ENCODE measurements at regions not wholly inside any gene's neighbourhood (a gene's known extent, or its start where the extent isn't known, plus 50 kb on each side); places are given as distances from the start of the nearest gene placed in this dataset.

GRCh38 chr2:122745603-122746002 lies 990.2 kb downstream of the TSN start:
- Mint-ChIP-seq H3K27me3 (ENCODE audit: low read depth) (no peaks in the 10 kb centered on the region), H3K27ac (ENCODE audit: unreplicated experiment) (no peak overlapping the region), H3K9me3 (no peaks in the 10 kb centered on the region), H3K4me3 (no peak overlapping the region), H3K36me3 (ENCODE audit: low read depth) (no peaks in the 10 kb centered on the region), H3K4me1 (peaks cover 15% of the 10 kb centered on the region)
- DNase-seq (ENCODE audit: low read depth, low spot score), result no peak
- TF ChIP-seq CTCF (conservative IDR thresholded peaks at IDR 0.05), result no peak

GRCh38 chr2:122747670-122748069 lies 992.2 kb downstream of the TSN start:
- H3K27me3 Mint-ChIP-seq (ENCODE audit: low read depth), result no peaks in the 10 kb centered on the region
- H3K27ac Mint-ChIP-seq (ENCODE audit: unreplicated experiment), result no peak overlapping the region
- H3K36me3 Mint-ChIP-seq (ENCODE audit: low read depth), result no peaks in the 10 kb centered on the region
- no peak for DNase-seq (ENCODE audit: low read depth, low spot score)
- no peaks in the 10 kb centered on the region for H3K9me3 Mint-ChIP-seq
- no peak overlapping the region for H3K4me3 Mint-ChIP-seq
- H3K4me1 Mint-ChIP-seq, result peaks cover 15% of the 10 kb centered on the region
- no peak for TF ChIP-seq CTCF (conservative IDR thresholded peaks at IDR 0.05)

GRCh38 chr2:122748552-122749011 lies 993.1 kb downstream of the TSN start:
- DNase-seq (ENCODE audit: low read depth, low spot score), result no peak
- no peaks in the 10 kb centered on the region for H3K27me3 Mint-ChIP-seq (ENCODE audit: low read depth)
- peaks cover 15% of the 10 kb centered on the region for H3K4me1 Mint-ChIP-seq
- H3K36me3 Mint-ChIP-seq (ENCODE audit: low read depth), result no peaks in the 10 kb centered on the region
- no peaks in the 10 kb centered on the region for H3K9me3 Mint-ChIP-seq
- TF ChIP-seq CTCF (conservative IDR thresholded peaks at IDR 0.05), result no peak
- H3K4me3 Mint-ChIP-seq, result no peak overlapping the region
- H3K27ac Mint-ChIP-seq (ENCODE audit: unreplicated experiment), result no peak overlapping the region

GRCh38 chr2:122749405-122749804 lies 994.0 kb downstream of the TSN start:
- no peak overlapping the region for H3K4me3 Mint-ChIP-seq
- H3K4me1 Mint-ChIP-seq, result peaks cover 15% of the 10 kb centered on the region

GRCh38 chr2:122750095-122750494 lies 994.6 kb downstream of the TSN start:
- peaks cover 2% of the 10 kb centered on the region for H3K9me3 Mint-ChIP-seq
- DNase-seq (ENCODE audit: low read depth, low spot score), result no peak
- H3K27ac Mint-ChIP-seq (ENCODE audit: unreplicated experiment), result no peak overlapping the region
- H3K4me1 Mint-ChIP-seq, result peaks cover 15% of the 10 kb centered on the region
- no peak overlapping the region for H3K4me3 Mint-ChIP-seq
- H3K36me3 Mint-ChIP-seq (ENCODE audit: low read depth), result no peaks in the 10 kb centered on the region
- TF ChIP-seq CTCF (conservative IDR thresholded peaks at IDR 0.05), result no peak
- no peaks in the 10 kb centered on the region for H3K27me3 Mint-ChIP-seq (ENCODE audit: low read depth)

More at GRCh38 chr2:122749405-122749804, 994.0 kb downstream of the TSN start:
- TF ChIP-seq CTCF (conservative IDR thresholded peaks at IDR 0.05), result no peak
- Mint-ChIP-seq H3K9me3 (no peaks in the 10 kb centered on the region), H3K27ac (ENCODE audit: unreplicated experiment) (no peak overlapping the region), H3K36me3 (ENCODE audit: low read depth) (no peaks in the 10 kb centered on the region), H3K27me3 (ENCODE audit: low read depth) (no peaks in the 10 kb centered on the region)
- no peak for DNase-seq (ENCODE audit: low read depth, low spot score)

GRCh38 chr2:122750808-122751207 lies 995.4 kb downstream of the TSN start:
- Mint-ChIP-seq H3K36me3 (ENCODE audit: low read depth) (no peaks in the 10 kb centered on the region), H3K4me3 (no peak overlapping the region), H3K27ac (ENCODE audit: unreplicated experiment) (no peak overlapping the region), H3K4me1 (peaks cover 15% of the 10 kb centered on the region), H3K27me3 (ENCODE audit: low read depth) (no peaks in the 10 kb centered on the region), H3K9me3 (peaks cover 8% of the 10 kb centered on the region)
- DNase-seq (ENCODE audit: low read depth, low spot score), result no peak
- no peak for TF ChIP-seq CTCF (conservative IDR thresholded peaks at IDR 0.05)

Measured in neural crest cell (in vitro differentiated cells).